GM18520 (cell line): ENCODE measurements at regions not wholly inside any gene's neighbourhood (a gene's known extent, or its start where the extent isn't known, plus 50 kb on each side); places are given as distances from the start of the nearest gene placed in this dataset.

ENCODE experiments used
- ATAC-seq: cut with Tn5 transposase; IDR thresholded peaks from one replicate; pipeline ENCODE4 v1.9.1; 2021; ENCODE audit not compliant: unreplicated experiment

- no peak for ATAC-seq
Measured at GRCh38 chr17:73973586-73974409, 229.7 kb upstream of the RPL38 start.

GRCh38 chr17:73974536-73974935 is 228.9 kb upstream of the RPL38 start:
- no peak for ATAC-seq

- no peak for ATAC-seq
Measured at GRCh38 chr17:73976147-73976546, 227.3 kb upstream of the RPL38 start.

GRCh38 chr17:73976676-73977521 is 226.6 kb upstream of the RPL38 start:
- ATAC-seq: no peak

- ATAC-seq: no peak
Measured at GRCh38 chr17:73980517-73980916, 223.0 kb upstream of the RPL38 start.

GRCh38 chr17:73982871-73983270 is 220.6 kb upstream of the RPL38 start:
- no peak for ATAC-seq

- ATAC-seq: no peak
Measured at GRCh38 chr17:73983621-73984400, 219.7 kb upstream of the RPL38 start.

GRCh38 chr17:73984941-73985340 is 218.5 kb upstream of the RPL38 start:
- ATAC-seq: no peak

- no peak for ATAC-seq
Measured at GRCh38 chr17:73985466-73986015, 217.9 kb upstream of the RPL38 start.

- no peak for ATAC-seq
Measured at GRCh38 chr17:73986641-73987177, 216.8 kb upstream of the RPL38 start.

- ATAC-seq: no peak
Measured at GRCh38 chr17:73987395-73987794, 216.1 kb upstream of the RPL38 start.

- no peak for ATAC-seq
Measured at GRCh38 chr17:73987845-73988509, 215.5 kb upstream of the RPL38 start.

- no peak for ATAC-seq
Measured at GRCh38 chr17:73989671-73990070, 213.8 kb upstream of the RPL38 start.

GRCh38 chr17:73990290-73990689 is 213.2 kb upstream of the RPL38 start:
- no peak for ATAC-seq

- ATAC-seq: no peak
Measured at GRCh38 chr17:73991260-73991659, 212.2 kb upstream of the RPL38 start.

GRCh38 chr17:73994946-73995345 is 208.5 kb upstream of the RPL38 start:
- ATAC-seq: no peak

- no peak for ATAC-seq
Measured at GRCh38 chr17:73997059-73997458, 206.4 kb upstream of the RPL38 start.

- no peak for ATAC-seq
Measured at GRCh38 chr17:73998249-73998648, 205.2 kb upstream of the RPL38 start.

- no peak for ATAC-seq
Measured at GRCh38 chr17:73998653-73999645, 204.5 kb upstream of the RPL38 start.
